CD4-positive, alpha-beta T cell (primary cell): ENCODE measurements at regions not wholly inside any gene's neighbourhood (a gene's known extent, or its start where the extent isn't known, plus 50 kb on each side); places are given as distances from the start of the nearest gene placed in this dataset.

Experiments used
- ATAC-seq: fragments of 200-7000 bp; cut with Tn5 transposase; one replicate; pipeline ENCODE4 v1.10.0; 2022; ENCODE audit warnings: mild to moderate bottlenecking; ENCODE audit not compliant: poor library complexity
- CTCF ChIA-PET: fragments of 350-600 bp; sonication (Branson Sonifier 250); formaldehyde crosslinking; loops from one replicate; lab custom pipeline; 2021; ENCODE audit warnings: antibody characterized with exemption, inconsistent platforms; lab: Charles Lee
- POLR2A ChIA-PET: fragments of 350-600 bp; sonication (Branson Sonifier 250); formaldehyde crosslinking; loops from one replicate; lab custom pipeline; 2021; ENCODE audit warnings: antibody characterized with exemption, inconsistent platforms; lab: Charles Lee
- DNase-seq, 14 experiments: peaks; one replicate each; pipeline ENCODE4 v3.0.0-alpha.2; 2013 to 2020; ENCODE audit warnings: mixed read lengths in 2 of 14
- H3K27ac ChIP-seq, 2 donors: one replicate each; pipeline versions ENCODE4 v1.5.1 to v1.7.0; 2013; ENCODE audit warnings: low read length in 2 of 2, low read depth in 1 of 2, mild to moderate bottlenecking in 1 of 2
- H3K27me3 ChIP-seq, 2 experiments: 1 replicate in 1 of 2; 2 replicates in 1 of 2; pipeline versions ENCODE4 v1.6.1 to v1.7.0; 2013; ENCODE audit warnings: low read length in 2 of 2, control low read depth in 1 of 2, mild to moderate bottlenecking in 1 of 2, moderate library complexity in 1 of 2; ENCODE audit not compliant: insufficient read depth in 2 of 2, control insufficient read depth in 1 of 2
- H3K36me3 ChIP-seq: one replicate; pipeline ENCODE4 v1.6.1; 2013; ENCODE audit warnings: low read length, control low read depth; ENCODE audit not compliant: insufficient read depth
- H3K4me1 ChIP-seq: one replicate; pipeline ENCODE4 v1.6.1; 2013; ENCODE audit warnings: low read length, control low read depth; ENCODE audit not compliant: insufficient read depth
- H3K4me3 ChIP-seq: one replicate; pipeline ENCODE4 v1.5.1; 2013; ENCODE audit warnings: mild to moderate bottlenecking, low read length, moderate library complexity
- H3K9me3 ChIP-seq, 2 experiments: 1 replicate in 1 of 2; 2 replicates in 1 of 2; pipeline versions ENCODE4 v1.6.1 to v1.7.0; 2013; ENCODE audit warnings: low read length in 2 of 2, mild to moderate bottlenecking in 2 of 2, control low read depth in 1 of 2, moderate library complexity in 1 of 2; ENCODE audit not compliant: control insufficient read depth in 1 of 2, insufficient read depth in 1 of 2
- H3K27ac Mint-ChIP-seq: one replicate; pipeline ENCODE4 v1.8.0; 2020; ENCODE audit warnings: mixed read lengths
- H3K27me3 Mint-ChIP-seq: one replicate; pipeline ENCODE4 v1.8.0; 2021; ENCODE audit warnings: mixed read lengths
- H3K36me3 Mint-ChIP-seq: one replicate; pipeline ENCODE4 v1.8.0; 2021; ENCODE audit warnings: low read depth, mixed read lengths
- H3K4me1 Mint-ChIP-seq: one replicate; pipeline ENCODE4 v1.8.0; 2021; ENCODE audit warnings: low read depth, mixed read lengths
- H3K4me3 Mint-ChIP-seq: one replicate; pipeline ENCODE4 v1.8.0; 2020; ENCODE audit warnings: mild to moderate bottlenecking, mixed read lengths
- H3K9me3 Mint-ChIP-seq: one replicate; pipeline ENCODE4 v1.8.0; 2020; ENCODE audit warnings: mixed read lengths
- CTCF ChIP-seq: fragments of 200-600 bp; IDR thresholded peaks from one replicate; pipeline ENCODE4 v1.8.0; 2022; ENCODE audit warnings: antibody characterized with exemption, mild to moderate bottlenecking
- intact Hi-C, 2 experiments: fragments of 100-400 bp; cut with DNase I in 1 of 2; cut with micrococcal nuclease in 1 of 2; formaldehyde crosslinking; loops; one replicate each; pipeline versions ENCODE4 v1.15.1 to v1.9.0; 2023 to 2025; cut with DNase I, micrococcal nuclease

DNA sequence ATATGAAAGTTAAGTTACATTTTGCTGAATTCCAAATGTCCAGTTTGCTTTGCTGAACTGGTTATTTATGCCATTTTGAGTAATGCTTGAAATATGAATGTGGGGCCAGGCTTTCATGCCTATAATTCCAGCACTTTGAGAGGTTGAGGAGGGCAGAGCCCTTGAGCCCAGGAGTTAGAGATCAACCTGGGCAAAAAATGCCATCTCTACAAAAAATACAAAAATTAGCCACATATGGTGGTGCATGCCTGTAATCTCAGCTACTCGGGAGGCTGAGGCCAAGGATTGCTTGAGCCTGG, 101.2 kb upstream of the ITGA6 start:
- H3K4me3 ChIP-seq, result no peak overlapping the region
- H3K9me3 Mint-ChIP-seq, result no peaks in the 10 kb centered on the region
- H3K4me1 ChIP-seq, result peaks cover 2% of the 10 kb centered on the region
- ATAC-seq, result no peak
- peaks cover 14% of the 10 kb centered on the region for H3K4me1 Mint-ChIP-seq
- no peak overlapping the region for H3K4me3 Mint-ChIP-seq
- intact Hi-C loops, result no loop called here
- no peak overlapping the region for H3K27ac Mint-ChIP-seq
- ChIA-PET POLR2A (no interaction called here), CTCF (interaction anchor here (0.5 kb wide), 1 partner anchor 32 kb away, joined by 3 read pairs; no protein-coding TSS in a partner anchor)
- H3K36me3 Mint-ChIP-seq, result no peaks in the 10 kb centered on the region
- TF ChIP-seq CTCF, result no peak
- no peak for DNase-seq
- no peak overlapping the region for H3K27ac ChIP-seq
- peaks cover 0 to 4% of the 10 kb centered on the region in 2 experiments for H3K9me3 ChIP-seq
- no peaks in the 10 kb centered on the region for H3K27me3 Mint-ChIP-seq
- no peaks in the 10 kb centered on the region for H3K27me3 ChIP-seq
- H3K36me3 ChIP-seq, result no peaks in the 10 kb centered on the region

DNA sequence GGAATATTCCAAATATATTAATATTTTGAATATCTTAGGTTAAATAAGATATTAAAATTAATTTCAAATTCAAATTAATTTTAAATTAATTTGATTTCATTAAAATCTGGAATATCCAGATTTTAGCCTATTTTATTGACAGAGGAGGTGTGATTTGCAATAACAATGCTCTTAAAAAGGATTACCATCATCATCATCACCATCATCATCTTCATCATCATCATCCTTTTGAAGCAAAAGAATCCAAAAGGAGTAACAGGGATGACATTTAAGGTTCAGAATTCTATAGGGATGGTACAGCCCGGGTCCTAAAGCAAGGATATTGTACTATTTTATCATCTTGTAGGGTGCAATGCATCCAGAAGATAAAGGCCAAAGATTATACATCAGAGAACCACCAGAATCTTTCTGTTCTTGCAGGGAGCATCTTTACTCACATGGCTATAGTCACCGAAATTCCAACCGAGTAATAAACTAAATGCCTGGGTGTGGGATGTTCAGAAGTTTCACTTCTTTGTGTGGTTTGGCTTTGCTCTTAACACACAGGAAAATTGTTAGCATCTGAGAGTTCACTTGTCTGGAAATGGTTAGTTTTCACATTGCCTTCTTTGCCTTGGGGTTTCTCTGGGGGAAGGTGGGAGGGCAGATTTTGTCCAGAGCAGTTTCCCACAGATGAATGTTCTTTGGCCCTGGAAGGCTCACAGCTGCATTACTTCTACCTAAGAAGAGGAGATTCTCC, 99.1 kb upstream of the ITGA6 start:
- no peak overlapping the region for H3K27ac Mint-ChIP-seq
- Histone ChIP-seq H3K4me3 (no peak overlapping the region), H3K9me3 (no peaks in the 10 kb centered on the region)

GRCh38 chr2:172329416-172329773, 98.0 kb upstream of the ITGA6 start:
- Histone ChIP-seq H3K9me3 (no peaks in the 10 kb centered on the region), H3K27me3 (no peaks in the 10 kb centered on the region), H3K4me3 (no peak overlapping the region), H3K4me1 (peaks cover 2% of the 10 kb centered on the region), H3K27ac (no peak overlapping the region), H3K36me3 (no peaks in the 10 kb centered on the region)
- no peak for TF ChIP-seq CTCF
- ChIA-PET POLR2A (interaction anchor here (0.7 to 1.4 kb wide), 3 partner anchors 10 to 133 kb away, joined by 3 read pairs; no protein-coding TSS in a partner anchor), CTCF (no interaction called here)
- DNase-seq, result no peak
- no peaks in the 10 kb centered on the region for H3K9me3 Mint-ChIP-seq
- intact Hi-C loops, result no loop called here
- H3K36me3 Mint-ChIP-seq, result no peaks in the 10 kb centered on the region
- H3K4me1 Mint-ChIP-seq, result peaks cover 14% of the 10 kb centered on the region
- no peak overlapping the region for H3K27ac Mint-ChIP-seq
- ATAC-seq, result no peak
- H3K4me3 Mint-ChIP-seq, result no peak overlapping the region
- H3K27me3 Mint-ChIP-seq, result no peaks in the 10 kb centered on the region

More for the DNA sequence above, 99.1 kb upstream of the ITGA6 start:
- no peak for TF ChIP-seq CTCF
- no peak for DNase-seq
- Mint-ChIP-seq H3K4me1 (peaks cover 14% of the 10 kb centered on the region), H3K4me3 (no peak overlapping the region), H3K27me3 (no peaks in the 10 kb centered on the region), H3K9me3 (no peaks in the 10 kb centered on the region), H3K36me3 (no peaks in the 10 kb centered on the region)
- Histone ChIP-seq H3K27me3 (no peaks in the 10 kb centered on the region), H3K4me1 (peaks cover 2% of the 10 kb centered on the region), H3K27ac (no peak overlapping the region), H3K36me3 (no peaks in the 10 kb centered on the region)
- POLR2A ChIA-PET, result interaction anchor here (0.7 kb wide), 1 partner anchor 448 kb away, joined by 3 read pairs; no protein-coding TSS in a partner anchor
- CTCF ChIA-PET, result no interaction called here
- intact Hi-C loops, result no loop called here
- ATAC-seq, result no peak
